KOPT-K1 (cell line): ENCODE measurements at regions not wholly inside any gene's neighbourhood (a gene's known extent, or its start where the extent isn't known, plus 50 kb on each side); places are given as distances from the start of the nearest gene placed in this dataset.
"Not testable (repeated sequence)": the region's sequence is repeated elsewhere in the genome, so short reads cannot be mapped to it uniquely, and the experiment has no call there.

Source experiments
- H3K27ac ChIP-seq: fragments of 200-600 bp; sonication (generic); 2 replicates; pipeline ENCODE4 v1.5.1; 2016; ENCODE audit warnings: antibody characterized with exemption, mild to moderate bottlenecking, low read depth, low read length; ENCODE audit not compliant: poor library complexity, severe bottlenecking
- H3K36me3 ChIP-seq: fragments of 200-600 bp; sonication (generic); 2 replicates; pipeline ENCODE4 v1.5.1; 2017; ENCODE audit warnings: antibody characterized with exemption, mild to moderate bottlenecking, low read length, moderate library complexity; ENCODE audit not compliant: insufficient read depth
- H3K9me3 ChIP-seq: fragments of 200-600 bp; sonication (generic); 2 replicates; pipeline ENCODE4 v1.5.1; 2017; ENCODE audit warnings: antibody characterized with exemption, low read length, mild to moderate bottlenecking; ENCODE audit not compliant: insufficient read depth, poor library complexity, severe bottlenecking

DNA sequence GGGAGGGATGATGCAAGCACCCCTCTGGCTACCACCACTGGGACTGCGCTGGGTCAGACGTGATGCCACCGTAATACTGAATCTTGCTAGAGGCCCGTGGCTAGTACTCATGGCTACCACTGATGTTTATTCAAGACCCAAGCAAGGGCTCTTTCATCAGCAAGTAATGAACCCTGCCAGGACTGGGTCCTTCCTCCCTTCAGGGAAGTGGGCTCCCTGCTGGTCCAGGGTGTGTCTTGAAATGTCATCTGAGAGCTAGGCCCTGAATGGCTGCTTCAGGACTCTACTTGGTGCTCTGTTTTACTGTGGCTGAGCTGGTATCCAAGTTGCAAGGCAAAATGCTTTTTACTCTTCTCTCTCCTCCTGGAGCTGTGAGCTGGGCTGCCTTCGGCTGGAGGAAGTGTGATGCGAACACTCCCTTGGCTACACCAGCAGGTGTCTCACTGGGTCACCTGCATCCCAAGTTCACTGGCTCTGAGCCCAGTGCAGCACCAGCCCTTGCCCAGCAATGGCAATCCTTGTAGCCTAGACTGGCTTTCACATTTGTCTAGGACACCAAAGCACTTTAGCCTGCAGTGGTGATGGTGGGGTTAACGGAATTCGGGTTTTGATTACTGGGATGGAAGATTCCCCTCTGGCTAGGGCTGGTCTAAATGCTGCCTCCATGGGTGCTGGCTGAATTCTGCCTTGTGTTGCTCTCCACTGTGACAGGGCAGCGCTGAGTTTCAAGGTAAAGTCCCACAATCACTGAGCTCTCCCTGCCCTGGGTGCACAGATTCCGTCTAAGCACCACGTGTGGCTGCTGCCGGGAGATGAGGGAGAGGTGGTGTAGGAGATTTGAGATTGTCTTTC lies 98.6 kb downstream of the USP22 start:
- Histone ChIP-seq H3K9me3 (no peaks in the 10 kb centered on the region), H3K36me3 (no peaks in the 10 kb centered on the region), H3K27ac (no peak overlapping the region)

DNA sequence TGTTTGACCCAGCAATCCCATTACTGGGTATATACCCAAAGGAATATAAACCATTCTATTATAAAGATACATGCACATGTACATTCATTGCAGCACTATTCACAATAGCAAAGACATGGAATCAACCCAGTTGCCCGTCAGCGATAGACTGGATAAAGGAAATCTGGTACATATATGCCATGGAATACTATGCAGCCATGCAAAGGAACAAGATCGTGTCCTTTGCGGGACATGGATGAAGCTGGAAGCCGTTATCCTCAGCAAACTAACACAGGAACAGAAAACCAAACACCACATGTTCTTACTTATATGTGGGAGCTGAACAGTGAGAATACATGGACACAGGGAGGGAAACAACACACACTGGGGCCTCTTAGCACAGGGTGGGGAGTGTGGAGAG lies 95.1 kb downstream of the USP22 start:
- H3K36me3 ChIP-seq, H3K9me3 ChIP-seq: not testable (repeated sequence)

DNA sequence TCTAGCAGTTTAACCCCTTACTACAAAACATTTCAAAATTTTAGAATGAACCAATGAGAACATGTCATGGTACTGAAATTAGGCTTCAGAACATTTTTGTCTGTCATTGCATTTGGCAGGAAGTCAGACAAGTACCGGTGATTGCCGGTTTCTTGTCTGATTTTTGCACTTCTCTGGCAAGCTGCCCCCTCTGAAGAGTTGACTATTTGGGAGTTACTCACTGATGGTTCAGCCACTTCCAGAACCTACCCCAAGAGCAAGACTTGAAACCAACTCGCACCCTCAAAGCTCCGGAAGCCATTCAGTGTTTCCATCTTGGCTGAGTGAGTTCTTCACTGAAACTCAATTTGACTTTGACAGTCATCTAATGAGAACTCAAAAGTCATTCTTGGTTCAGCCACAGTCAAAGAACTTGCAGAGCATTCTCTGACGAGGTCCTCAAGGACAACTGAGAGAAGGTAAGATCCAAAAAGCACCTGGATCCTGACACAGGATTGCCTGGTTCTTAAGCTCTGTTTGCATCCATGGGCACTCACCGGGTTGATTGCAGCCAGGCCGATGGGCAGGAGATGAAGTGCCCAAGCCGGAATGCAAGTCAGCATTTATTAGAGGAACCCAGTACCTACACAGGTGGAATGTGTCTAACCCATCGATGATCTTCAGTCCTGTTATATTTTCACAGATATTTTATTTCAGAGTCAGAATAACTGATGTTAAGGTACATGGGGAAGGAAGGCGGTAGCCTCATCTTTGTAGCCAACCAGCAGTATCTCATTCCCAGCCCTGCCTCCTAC lies 93.6 kb downstream of the USP22 start:
- H3K36me3 ChIP-seq = no peaks in the 10 kb centered on the region

More for the DNA sequence above, 95.1 kb downstream of the USP22 start:
- H3K27ac ChIP-seq = not testable (repeated sequence)

More for the DNA sequence above, 93.6 kb downstream of the USP22 start:
- Histone ChIP-seq H3K27ac (no peak overlapping the region), H3K9me3 (no peaks in the 10 kb centered on the region)
